AG09319 (cell line): ENCODE measurements at regions not wholly inside any gene's neighbourhood (a gene's known extent, or its start where the extent isn't known, plus 50 kb on each side); places are given as distances from the start of the nearest gene placed in this dataset.

Source experiments
- DNase-seq: peaks from one replicate; pipeline ENCODE4 v3.0.0-alpha.2; 2010; ENCODE audit warnings: low read depth; ENCODE audit errors: extremely low read depth
- TF ChIP-seq, protein P1 (sequence below): IDR thresholded peaks from 2 replicates; pipeline ENCODE4 v1.5.1; 2011; ENCODE audit warnings: low read depth, mild to moderate bottlenecking, inconsistent platforms, low read length, moderate library complexity

DNA sequence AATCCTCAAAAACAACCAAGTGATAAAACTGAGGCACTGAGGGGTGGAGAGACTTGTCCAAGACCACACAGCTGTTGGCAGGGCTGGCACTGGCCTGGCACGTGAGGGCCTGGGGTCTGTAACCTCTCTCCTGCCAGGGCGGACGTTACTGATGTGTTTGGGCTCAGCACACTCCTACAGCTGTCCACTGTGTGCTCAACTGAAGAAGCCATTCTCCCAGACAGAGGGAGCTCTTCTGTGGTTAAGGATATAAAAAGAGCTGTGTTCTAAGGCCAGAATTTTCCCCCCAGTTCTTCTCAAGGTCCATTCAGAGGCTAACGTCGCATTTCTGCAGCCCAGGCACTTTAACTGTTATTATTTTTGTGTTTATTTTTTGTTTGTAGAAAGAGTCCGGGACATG lies 429.0 kb upstream of the ATP11B start:
- DNase-seq: no peak

DNA sequence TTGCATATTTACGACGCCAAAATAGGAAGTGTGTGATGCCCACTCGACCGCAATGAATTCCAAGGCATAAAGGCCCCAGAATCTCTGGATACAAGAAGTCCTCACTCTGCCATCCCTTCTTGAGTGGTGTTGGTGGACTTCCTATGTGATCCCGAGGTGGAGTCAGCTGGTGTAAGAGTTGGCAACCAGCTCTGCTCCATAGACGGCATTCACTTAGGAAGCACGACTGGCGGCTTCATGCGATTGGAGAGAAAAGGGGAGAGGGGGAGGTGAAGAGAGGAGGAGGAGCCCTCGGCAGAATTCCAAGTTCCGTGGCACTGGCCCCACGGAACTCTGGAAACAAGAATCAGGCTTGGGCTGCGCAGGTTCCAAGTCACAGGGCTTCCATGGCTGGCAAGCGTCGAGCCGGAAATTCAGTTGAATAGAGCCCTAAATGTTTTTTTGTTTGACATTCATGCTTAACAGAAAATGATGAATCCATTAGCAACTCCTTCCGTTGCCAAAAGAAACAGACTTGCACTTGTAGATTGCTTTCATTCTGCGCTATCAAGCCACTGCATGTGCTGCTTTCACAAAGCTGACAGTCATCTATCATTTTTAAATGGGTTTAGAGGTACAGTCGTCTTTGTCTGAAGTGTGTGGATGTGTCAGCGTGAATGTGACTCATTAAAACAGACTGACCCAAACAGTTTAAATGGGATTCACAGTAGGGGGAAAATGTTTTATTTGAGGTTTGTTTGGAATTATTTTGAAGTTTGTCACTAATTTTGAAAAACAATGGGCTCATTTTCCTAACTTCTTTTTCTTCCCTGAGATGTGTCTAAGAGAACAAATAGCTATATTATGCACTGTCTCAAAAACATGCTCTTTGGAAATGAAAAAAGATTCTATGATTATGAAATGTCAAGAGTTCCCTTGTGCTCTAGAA lies 428.3 kb upstream of the ATP11B start:
- DNase-seq: no peak
- TF ChIP-seq, protein P1, sequence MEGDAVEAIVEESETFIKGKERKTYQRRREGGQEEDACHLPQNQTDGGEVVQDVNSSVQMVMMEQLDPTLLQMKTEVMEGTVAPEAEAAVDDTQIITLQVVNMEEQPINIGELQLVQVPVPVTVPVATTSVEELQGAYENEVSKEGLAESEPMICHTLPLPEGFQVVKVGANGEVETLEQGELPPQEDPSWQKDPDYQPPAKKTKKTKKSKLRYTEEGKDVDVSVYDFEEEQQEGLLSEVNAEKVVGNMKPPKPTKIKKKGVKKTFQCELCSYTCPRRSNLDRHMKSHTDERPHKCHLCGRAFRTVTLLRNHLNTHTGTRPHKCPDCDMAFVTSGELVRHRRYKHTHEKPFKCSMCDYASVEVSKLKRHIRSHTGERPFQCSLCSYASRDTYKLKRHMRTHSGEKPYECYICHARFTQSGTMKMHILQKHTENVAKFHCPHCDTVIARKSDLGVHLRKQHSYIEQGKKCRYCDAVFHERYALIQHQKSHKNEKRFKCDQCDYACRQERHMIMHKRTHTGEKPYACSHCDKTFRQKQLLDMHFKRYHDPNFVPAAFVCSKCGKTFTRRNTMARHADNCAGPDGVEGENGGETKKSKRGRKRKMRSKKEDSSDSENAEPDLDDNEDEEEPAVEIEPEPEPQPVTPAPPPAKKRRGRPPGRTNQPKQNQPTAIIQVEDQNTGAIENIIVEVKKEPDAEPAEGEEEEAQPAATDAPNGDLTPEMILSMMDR: no peak

More for the DNA sequence above, 429.0 kb upstream of the ATP11B start:
- TF ChIP-seq, protein P1: no peak

DNA sequence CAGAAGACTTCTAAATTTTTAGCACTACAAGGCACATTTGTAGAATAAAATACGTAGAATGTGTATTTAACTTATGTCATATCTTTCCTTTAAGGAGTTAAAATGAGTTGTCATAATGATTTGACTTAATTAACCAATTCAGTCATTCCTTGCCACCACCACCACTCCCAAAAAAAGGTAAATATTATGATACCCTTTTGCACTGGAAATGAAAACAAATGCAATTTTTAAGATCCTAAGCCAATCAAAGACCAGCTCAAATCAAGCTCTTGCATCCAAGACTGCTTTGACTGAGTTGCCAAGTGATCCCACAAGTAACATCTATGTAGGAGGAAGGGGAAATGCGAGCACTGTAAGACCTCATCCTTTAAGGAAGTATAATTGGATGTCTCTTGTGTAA lies 426.6 kb upstream of the ATP11B start:
- DNase-seq: no peak
- TF ChIP-seq, protein P1: no peak

DNA sequence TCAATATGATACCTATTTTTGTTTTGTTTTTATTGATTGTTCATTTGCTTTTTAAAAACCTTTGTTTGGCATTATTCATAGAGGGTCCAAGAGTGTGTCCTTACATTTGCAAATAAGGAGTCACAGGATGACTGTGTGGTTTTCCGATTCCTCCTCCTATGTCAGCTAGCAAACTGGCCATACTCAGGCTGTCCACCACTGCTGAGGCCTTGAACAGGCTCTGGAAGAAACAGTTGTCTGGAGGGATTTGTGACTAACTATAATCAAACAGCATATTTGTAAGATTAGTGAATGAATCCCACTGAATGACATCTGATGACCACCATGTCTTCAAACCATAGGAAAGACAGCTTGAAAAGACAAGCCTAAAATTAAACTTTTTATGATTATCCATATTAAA lies 423.4 kb upstream of the ATP11B start:
- TF ChIP-seq, protein P1: no peak
- no peak for DNase-seq

DNA sequence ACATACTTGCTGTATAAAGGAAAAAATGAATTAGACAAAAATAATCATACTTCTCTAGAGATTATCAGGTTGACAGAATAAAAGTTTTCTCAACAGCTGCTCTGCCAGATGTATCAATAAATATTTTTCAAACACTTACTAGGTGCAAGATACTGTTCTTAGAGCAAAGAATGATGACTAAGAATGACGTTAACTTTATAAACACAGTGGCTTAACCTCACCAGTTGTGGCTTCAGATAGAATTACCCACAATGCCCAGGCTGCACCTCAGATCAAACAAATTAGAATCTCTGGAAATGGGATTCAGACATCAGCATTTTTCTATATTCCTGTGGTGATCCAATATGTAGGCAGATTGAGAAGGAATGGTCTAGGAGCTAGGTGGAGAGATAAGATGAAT lies 422.4 kb upstream of the ATP11B start:
- TF ChIP-seq, protein P1: no peak
- DNase-seq: no peak

DNA sequence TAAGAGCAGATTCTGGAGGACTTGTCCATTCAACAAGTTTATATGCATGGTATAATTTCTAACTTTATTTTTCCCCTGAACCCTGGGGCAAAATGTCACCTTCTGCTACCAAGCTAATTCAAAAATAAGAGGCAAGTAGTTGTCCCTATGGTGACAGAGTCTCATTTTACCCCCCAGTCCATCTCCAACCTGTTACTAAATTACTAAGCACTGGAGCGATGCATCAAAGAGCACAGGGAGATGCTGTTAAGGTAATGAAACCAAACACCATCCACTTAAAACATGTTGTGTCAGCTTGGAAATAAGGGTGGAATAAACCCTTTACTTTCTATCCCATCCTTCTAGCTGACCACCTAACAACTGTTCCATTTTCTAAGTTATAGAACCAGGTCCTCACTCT lies 417.4 kb upstream of the ATP11B start:
- DNase-seq: no peak
- TF ChIP-seq, protein P1: no peak

DNA sequence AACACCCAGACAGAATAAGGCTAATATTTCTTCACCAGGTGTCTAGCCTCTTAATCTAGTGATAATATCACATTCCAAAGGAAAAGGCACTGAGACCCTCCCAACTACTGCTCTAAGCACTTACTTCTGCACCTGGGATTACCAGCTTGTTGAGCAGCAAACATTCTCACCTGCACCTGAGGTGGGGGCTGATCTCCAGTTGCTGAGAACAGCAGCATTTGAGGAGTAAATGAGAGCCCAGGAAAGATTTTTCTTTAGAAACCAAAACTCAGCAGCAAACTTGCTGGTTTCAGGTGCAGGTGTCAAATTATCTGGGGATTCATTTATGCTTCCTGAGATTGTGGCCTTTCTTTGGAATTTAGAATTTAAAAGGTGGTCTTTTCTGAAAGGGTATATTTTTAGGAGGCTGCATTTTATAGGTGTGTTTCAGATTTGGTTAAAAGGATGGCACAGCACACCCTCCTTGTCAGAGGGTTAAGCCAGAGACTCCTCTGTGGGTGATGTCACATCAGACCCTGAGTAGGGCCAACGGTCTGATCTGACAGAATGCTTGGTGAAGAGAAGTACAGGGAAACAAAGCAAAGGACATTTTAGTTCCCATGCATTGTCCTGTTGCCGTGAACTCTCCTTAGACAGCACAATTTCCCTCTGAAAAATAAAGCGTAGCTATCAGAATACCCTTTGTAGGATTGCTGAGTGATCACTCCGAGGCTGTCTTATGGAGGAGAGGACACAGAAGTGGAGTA lies 411.0 kb upstream of the ATP11B start:
- no peak for DNase-seq
- TF ChIP-seq, protein P1: no peak
